Endothelial cell of umbilical vein (primary cell): ENCODE measurements at regions not wholly inside any gene's neighbourhood (a gene's known extent, or its start where the extent isn't known, plus 50 kb on each side); places are given as distances from the start of the nearest gene placed in this dataset.

Source experiments
- BruUV-seq: library from RNA; stranded (reverse); fragments of 400-500 nt; replicated peaks from 2 replicates; lab custom pipeline; 2021; lab: Mats Ljungman, UMichigan
- CTCF ChIA-PET: fragments of 300-600, 350-600 bp; sonication (Branson Sonifier 250); formaldehyde crosslinking; loops from one replicate; lab custom pipeline; 2021; ENCODE audit warnings: antibody characterized with exemption, inconsistent platforms; lab: Charles Lee
- POLR2A ChIA-PET: fragments of 300-600, 350-600 bp; sonication (Branson Sonifier 250); formaldehyde crosslinking; loops from one replicate; lab custom pipeline; 2021; ENCODE audit warnings: antibody characterized with exemption, inconsistent platforms; lab: Charles Lee
- DNase-seq: peaks from one replicate; pipeline ENCODE4 v3.0.0-alpha.2; 2011; ENCODE audit warnings: low read depth, low spot score
- FAIRE-seq: peaks from 2 replicates; lab custom pipeline; 2011; peaks lifted over from hg19 to GRCh38; lab: Jason Lieb, UNC
- H2AFZ ChIP-seq: 2 replicates; pipeline ENCODE4 v1.6.0; 2012; ENCODE audit warnings: low read depth, low read length, control low read depth, inconsistent platforms
- H3K27ac ChIP-seq: 2 replicates; pipeline ENCODE4 v1.5.1; 2011; ENCODE audit warnings: low read depth, mild to moderate bottlenecking, control low read depth, low read length, moderate library complexity; ENCODE audit not compliant: insufficient read depth
- H3K27me3 ChIP-seq, 2 experiments: 2 replicates each; pipeline versions ENCODE4 v1.6.0 to v1.6.1; 2011; ENCODE audit warnings: low read length in 2 of 2, mixed read lengths in 1 of 2; ENCODE audit not compliant: control insufficient read depth in 2 of 2, insufficient read depth in 2 of 2
- H3K36me3 ChIP-seq, 2 experiments: 2 replicates in 1 of 2; 3 replicates in 1 of 2; pipeline ENCODE4 v1.5.1; 2011; ENCODE audit warnings: low read length in 2 of 2, mild to moderate bottlenecking in 1 of 2, moderate library complexity in 1 of 2; ENCODE audit not compliant: control insufficient read depth in 2 of 2, insufficient read depth in 2 of 2; ENCODE audit errors: extremely low read depth in 1 of 2
- H3K4me1 ChIP-seq: 3 replicates; pipeline ENCODE4 v1.5.1; 2011; ENCODE audit warnings: mild to moderate bottlenecking, low read length; ENCODE audit not compliant: control insufficient read depth, insufficient read depth; ENCODE audit errors: extremely low read depth
- H3K4me2 ChIP-seq: 2 replicates; pipeline ENCODE4 v1.6.1; 2011; ENCODE audit warnings: low read length, control low read depth, mixed read lengths; ENCODE audit not compliant: insufficient read depth
- H3K4me3 ChIP-seq, 3 experiments: fragments of 200-600 bp in 1 of 3; sonication (generic), shearing (Covaris generic) in 1 of 3; replicated peaks in 1 of 3; 2 replicates each; pipeline ENCODE4 v1.5.1; 2011 to 2016; ENCODE audit warnings: control low read depth in 3 of 3, low read length in 3 of 3, mild to moderate bottlenecking in 2 of 3, inconsistent platforms in 1 of 3, low read depth in 1 of 3, moderate library complexity in 1 of 3; ENCODE audit not compliant: insufficient read depth in 1 of 3
- H3K79me2 ChIP-seq: 2 replicates; pipeline ENCODE4 v1.6.0; 2012; ENCODE audit warnings: low read length, inconsistent platforms; ENCODE audit not compliant: control insufficient read depth, insufficient read depth
- H3K9ac ChIP-seq: replicated peaks from 2 replicates; pipeline ENCODE3; 2011; ENCODE audit warnings: low read length, control low read depth; ENCODE audit not compliant: insufficient read depth; ENCODE audit errors: extremely low read depth
- H3K9me1 ChIP-seq: replicated peaks from 3 replicates; pipeline ENCODE4 v1.6.0; 2011; ENCODE audit warnings: mild to moderate bottlenecking, low read length; ENCODE audit not compliant: control insufficient read depth, insufficient read depth; ENCODE audit errors: extremely low read depth
- H3K9me3 ChIP-seq: replicated peaks from 2 replicates; pipeline ENCODE4 v1.5.1; 2012; ENCODE audit warnings: low read length, inconsistent platforms; ENCODE audit not compliant: control insufficient read depth, insufficient read depth
- H4K20me1 ChIP-seq: replicated peaks from 2 replicates; pipeline ENCODE3; 2011; ENCODE audit warnings: mild to moderate bottlenecking, low read length; ENCODE audit not compliant: control insufficient read depth, insufficient read depth; ENCODE audit errors: extremely low read depth
- FOS ChIP-seq: IDR thresholded peaks from 2 replicates; pipeline ENCODE4 v1.6.1; 2011; ENCODE audit warnings: mild to moderate bottlenecking, low read length, moderate library complexity, borderline replicate concordance; ENCODE audit not compliant: insufficient read depth
- GATA2 ChIP-seq: IDR thresholded peaks from 2 replicates; pipeline ENCODE4 v1.7.0; 2011; ENCODE audit warnings: low read depth, mild to moderate bottlenecking, moderate library complexity, mixed read lengths, low read length; ENCODE audit not compliant: insufficient read length, insufficient read depth
- JUN ChIP-seq: IDR thresholded peaks from 2 replicates; pipeline ENCODE4 v1.6.1; 2011; ENCODE audit warnings: borderline replicate concordance, low read depth; ENCODE audit not compliant: insufficient read length, insufficient read depth
- MYC ChIP-seq: IDR thresholded peaks from one replicate; pipeline ENCODE4 v1.6.1; 2011; ENCODE audit warnings: mild to moderate bottlenecking, low read depth, low read length
- POLR2A ChIP-seq: IDR thresholded peaks from 2 replicates; pipeline ENCODE4 v1.6.1; 2012; ENCODE audit warnings: low read depth, mild to moderate bottlenecking, control low read depth, low read length
- POLR2AphosphoS5 ChIP-seq: IDR thresholded peaks from 2 replicates; pipeline ENCODE4 v1.6.1; 2012; ENCODE audit warnings: low read depth, mild to moderate bottlenecking, control low read depth, low read length, moderate library complexity; ENCODE audit not compliant: insufficient read depth
- dilution Hi-C: fragments of 300-500 bp; cut with MboI; formaldehyde crosslinking; loops from one replicate; pipeline ENCODE4 v1.15.0; 2019; ENCODE audit warnings: low sequenced_read_pairs; ENCODE audit not compliant: extremely low pct_ligation_motif_present
- intact Hi-C: fragments of 100-400 bp; cut with micrococcal nuclease; formaldehyde crosslinking; loops from one replicate; pipeline ENCODE4 v1.10.0; 2022
- TF ChIP-seq, protein P1 (sequence below): IDR thresholded peaks from 2 replicates; pipeline ENCODE4 v1.6.1; 2011; ENCODE audit not compliant: insufficient read depth, insufficient read length
- TF ChIP-seq, protein P2 (sequence below), 2 donors: IDR thresholded peaks; 1 replicate in 1 of 2; 2 replicates in 1 of 2; pipeline ENCODE4 v1.5.1; 2011; ENCODE audit warnings: low read length in 2 of 2, mild to moderate bottlenecking in 2 of 2, moderate library complexity in 2 of 2, control low read depth in 1 of 2, inconsistent platforms in 1 of 2, low read depth in 1 of 2; ENCODE audit not compliant: insufficient read depth in 1 of 2; ENCODE audit errors: extremely low read depth in 1 of 2

DNA sequence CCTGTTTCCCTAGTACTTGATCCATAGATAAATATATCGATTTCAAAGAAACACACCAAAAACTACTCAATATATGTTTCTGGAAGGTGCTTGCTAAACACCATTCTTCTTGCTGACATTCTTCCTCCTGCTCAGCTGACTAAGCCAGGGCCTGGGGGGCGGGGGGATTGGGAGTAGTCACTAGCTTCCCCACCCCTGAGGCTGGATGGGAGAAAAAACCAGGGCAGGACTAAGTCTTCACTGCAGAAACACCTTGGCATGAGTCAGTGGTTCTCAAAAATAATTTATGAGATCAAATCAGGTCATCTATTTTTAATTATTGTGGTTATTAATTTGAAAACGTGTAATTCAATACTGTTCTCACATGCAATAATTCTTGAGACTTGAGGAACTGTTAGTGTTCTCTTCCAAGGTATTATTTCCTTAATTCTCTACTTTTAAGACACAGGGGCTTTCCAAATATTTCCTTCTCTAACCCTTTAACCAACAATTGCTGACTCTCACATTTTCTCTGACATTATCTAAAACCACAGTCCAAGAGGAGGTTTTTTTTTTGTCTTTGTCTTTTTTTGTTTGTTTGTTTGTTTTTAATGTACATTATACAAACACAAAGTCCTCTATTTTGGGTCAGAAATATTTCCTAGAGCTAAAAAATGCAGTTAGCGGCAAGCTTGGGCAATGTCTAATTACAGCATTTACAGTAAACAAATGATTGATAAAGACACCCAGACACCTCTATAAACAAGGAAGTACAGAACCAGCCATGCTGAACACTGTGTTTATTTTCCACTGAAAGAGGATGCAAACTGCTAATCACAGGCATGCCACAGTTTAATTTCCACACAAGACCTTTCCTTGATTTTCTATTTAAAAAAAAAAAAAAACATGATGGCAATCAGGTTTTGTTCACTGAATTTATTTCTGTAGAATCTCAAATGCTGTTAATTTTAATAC lies 120.3 kb upstream of the USP9X start:
- ChIA-PET CTCF (no interaction called here), POLR2A (no interaction called here)
- Histone ChIP-seq H3K27ac (no peak overlapping the region), H3K9me3 (no peaks in the 10 kb centered on the region), H3K9me1 (no peaks in the 10 kb centered on the region), H3K36me3 (no peaks in the 10 kb centered on the region), H3K4me1 (no peaks in the 10 kb centered on the region), H3K79me2 (no peaks in the 10 kb centered on the region), H3K9ac (no peak overlapping the region), H3K27me3 (no peaks in the 10 kb centered on the region), H3K4me3 (no peak overlapping the region), H2AFZ (no peak overlapping the region), H4K20me1 (no peaks in the 10 kb centered on the region), H3K4me2 (no peak overlapping the region)
- intact Hi-C loops (no loop called here), dilution Hi-C loops (no loop called here)
- TF ChIP-seq, protein P1, sequence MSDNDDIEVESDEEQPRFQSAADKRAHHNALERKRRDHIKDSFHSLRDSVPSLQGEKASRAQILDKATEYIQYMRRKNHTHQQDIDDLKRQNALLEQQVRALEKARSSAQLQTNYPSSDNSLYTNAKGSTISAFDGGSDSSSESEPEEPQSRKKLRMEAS, result no peak
- TF ChIP-seq MYC, result no peak
- TF ChIP-seq POLR2AphosphoS5, result no peak
- no peak for TF ChIP-seq FOS
- TF ChIP-seq JUN, result no peak
- TF ChIP-seq, protein P2, sequence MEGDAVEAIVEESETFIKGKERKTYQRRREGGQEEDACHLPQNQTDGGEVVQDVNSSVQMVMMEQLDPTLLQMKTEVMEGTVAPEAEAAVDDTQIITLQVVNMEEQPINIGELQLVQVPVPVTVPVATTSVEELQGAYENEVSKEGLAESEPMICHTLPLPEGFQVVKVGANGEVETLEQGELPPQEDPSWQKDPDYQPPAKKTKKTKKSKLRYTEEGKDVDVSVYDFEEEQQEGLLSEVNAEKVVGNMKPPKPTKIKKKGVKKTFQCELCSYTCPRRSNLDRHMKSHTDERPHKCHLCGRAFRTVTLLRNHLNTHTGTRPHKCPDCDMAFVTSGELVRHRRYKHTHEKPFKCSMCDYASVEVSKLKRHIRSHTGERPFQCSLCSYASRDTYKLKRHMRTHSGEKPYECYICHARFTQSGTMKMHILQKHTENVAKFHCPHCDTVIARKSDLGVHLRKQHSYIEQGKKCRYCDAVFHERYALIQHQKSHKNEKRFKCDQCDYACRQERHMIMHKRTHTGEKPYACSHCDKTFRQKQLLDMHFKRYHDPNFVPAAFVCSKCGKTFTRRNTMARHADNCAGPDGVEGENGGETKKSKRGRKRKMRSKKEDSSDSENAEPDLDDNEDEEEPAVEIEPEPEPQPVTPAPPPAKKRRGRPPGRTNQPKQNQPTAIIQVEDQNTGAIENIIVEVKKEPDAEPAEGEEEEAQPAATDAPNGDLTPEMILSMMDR (IDR thresholded peaks at IDR 0.05; ENCODE audit: extremely low read depth in 1 of 2, insufficient read depth in 1 of 2, low read depth in 1 of 2, low read length in 2 of 2), result no peak
- no peak for TF ChIP-seq POLR2A
- TF ChIP-seq GATA2, result no peak
- DNase-seq (no peak), FAIRE-seq (no peak)
- no TSS peak for BruUV-seq
